ENCODE measurements at regions not wholly inside any gene's neighbourhood (a gene's known extent, or its start where the extent isn't known, plus 50 kb on each side); places are given as distances from the start of the nearest gene placed in this dataset.
"Not testable (repeated sequence)": the region's sequence is repeated elsewhere in the genome, so short reads cannot be mapped to it uniquely, and the experiment has no call there.

- H3K36me3 ChIP-seq (ENCODE audit: insufficient read depth, low read length) = no peaks in the 10 kb centered on the region
- Mint-ChIP-seq H3K4me1 (no peaks in the 10 kb centered on the region), H3K4me3 (no peak overlapping the region), H3K27me3 (no peaks in the 10 kb centered on the region), H3K36me3 (no peaks in the 10 kb centered on the region), H3K9me3 (peaks cover 0 to 3% (median 0%) of the 10 kb centered on the region in 8 donors), H3K27ac (no peak overlapping the region)
- no peak for DNase-seq
- CTCF ChIA-PET (ENCODE audit: partially characterized antibody) = no interaction called here
- H3K27ac ChIP-seq (ENCODE audit: low read depth, low read length) = no peak overlapping the region
- no peak overlapping the region for H3K4me3 ChIP-seq (ENCODE audit: low read length in 2 of 2)
- no peaks in the 10 kb centered on the region for H3K27me3 ChIP-seq (ENCODE audit: insufficient read depth, low read length)
- intact Hi-C loops (cut with micrococcal nuclease) = no loop called here
- no peaks in the 10 kb centered on the region for H3K4me1 ChIP-seq (ENCODE audit: insufficient read depth, low read length)
- no peaks in the 10 kb centered on the region for H3K9me3 ChIP-seq (ENCODE audit: control insufficient read depth in 1 of 2, low read length in 2 of 2)
- POLR2A ChIA-PET (ENCODE audit: partially characterized antibody) = no interaction called here
Measured at GRCh38 chr2:18273205-18273604, 287.2 kb downstream of the RDH14 start.

- H3K4me1 ChIP-seq (ENCODE audit: insufficient read depth, low read length) = no peaks in the 10 kb centered on the region
- H3K36me3 ChIP-seq (ENCODE audit: insufficient read depth, low read length) = no peaks in the 10 kb centered on the region
- ChIA-PET CTCF (ENCODE audit: partially characterized antibody) (no interaction called here), POLR2A (ENCODE audit: partially characterized antibody) (no interaction called here)
- H3K4me3 ChIP-seq (ENCODE audit: low read length in 2 of 2) = no peak overlapping the region
- no peak overlapping the region for H3K27ac ChIP-seq (ENCODE audit: low read depth, low read length)
- DNase-seq = no peak
- no peaks in the 10 kb centered on the region for H3K36me3 Mint-ChIP-seq
- H3K9me3 Mint-ChIP-seq = peaks cover 0 to 3% (median 0%) of the 10 kb centered on the region in 8 donors
- no peaks in the 10 kb centered on the region for H3K4me1 Mint-ChIP-seq
- intact Hi-C loops (cut with micrococcal nuclease) = no loop called here
- H3K4me3 Mint-ChIP-seq = no peak overlapping the region
- no peaks in the 10 kb centered on the region for H3K27me3 Mint-ChIP-seq
- H3K27me3 ChIP-seq (ENCODE audit: insufficient read depth, low read length) = no peaks in the 10 kb centered on the region
- H3K27ac Mint-ChIP-seq = no peak overlapping the region
- H3K9me3 ChIP-seq (ENCODE audit: control insufficient read depth in 1 of 2, low read length in 2 of 2) = no peaks in the 10 kb centered on the region
Measured at GRCh38 chr2:18272148-18272494, 288.3 kb downstream of the RDH14 start.

GRCh38 chr2:18271370-18272147 is 288.9 kb downstream of the RDH14 start:
- no peaks in the 10 kb centered on the region for H3K4me1 Mint-ChIP-seq
- no peak overlapping the region for H3K4me3 ChIP-seq (ENCODE audit: low read length in 2 of 2)
- intact Hi-C loops (cut with micrococcal nuclease) = no loop called here
- POLR2A ChIA-PET (ENCODE audit: partially characterized antibody) = no interaction called here
- H3K27ac ChIP-seq (ENCODE audit: low read depth, low read length) = no peak overlapping the region
- H3K27ac Mint-ChIP-seq = no peak overlapping the region
- H3K27me3 Mint-ChIP-seq = no peaks in the 10 kb centered on the region
- no peaks in the 10 kb centered on the region for H3K27me3 ChIP-seq (ENCODE audit: insufficient read depth, low read length)
- H3K36me3 Mint-ChIP-seq = no peaks in the 10 kb centered on the region
- H3K4me1 ChIP-seq (ENCODE audit: insufficient read depth, low read length) = no peaks in the 10 kb centered on the region
- no peaks in the 10 kb centered on the region for H3K9me3 ChIP-seq (ENCODE audit: control insufficient read depth in 1 of 2, low read length in 2 of 2)
- no peak overlapping the region for H3K4me3 Mint-ChIP-seq
- CTCF ChIA-PET (ENCODE audit: partially characterized antibody) = no interaction called here
- H3K9me3 Mint-ChIP-seq = peaks cover 0 to 4% (median 0%) of the 10 kb centered on the region in 8 donors
- no peaks in the 10 kb centered on the region for H3K36me3 ChIP-seq (ENCODE audit: insufficient read depth, low read length)
- no peak for DNase-seq

GRCh38 chr2:18268400-18268799 is 292.1 kb downstream of the RDH14 start:
- Histone ChIP-seq H3K27me3 (ENCODE audit: insufficient read depth, low read length) (no peaks in the 10 kb centered on the region), H3K4me1 (ENCODE audit: insufficient read depth, low read length) (no peaks in the 10 kb centered on the region), H3K27ac (ENCODE audit: low read depth, low read length) (no peak overlapping the region), H3K9me3 (ENCODE audit: control insufficient read depth in 1 of 2, low read length in 2 of 2) (no peaks in the 10 kb centered on the region), H3K36me3 (ENCODE audit: insufficient read depth, low read length) (no peaks in the 10 kb centered on the region), H3K4me3 (ENCODE audit: low read length in 2 of 2) (no peak overlapping the region)
- no peaks in the 10 kb centered on the region for H3K36me3 Mint-ChIP-seq
- no peak overlapping the region for H3K4me3 Mint-ChIP-seq
- intact Hi-C loops (cut with micrococcal nuclease) = no loop called here
- peaks cover 0 to 2% of the 10 kb centered on the region in 2 donors for H3K27me3 Mint-ChIP-seq
- POLR2A ChIA-PET (ENCODE audit: partially characterized antibody) = no interaction called here
- CTCF ChIA-PET (ENCODE audit: partially characterized antibody) = interaction anchor here (0.8 kb wide), 1 partner anchor 35 kb away, joined by 3 read pairs; no protein-coding TSS in a partner anchor
- DNase-seq = no peak
- H3K27ac Mint-ChIP-seq = no peak overlapping the region
- peaks cover 0 to 5% (median 0%) of the 10 kb centered on the region in 8 donors for H3K9me3 Mint-ChIP-seq
- no peaks in the 10 kb centered on the region for H3K4me1 Mint-ChIP-seq

GRCh38 chr2:18267501-18267900 is 293.0 kb downstream of the RDH14 start:
- CTCF ChIA-PET (ENCODE audit: partially characterized antibody) = interaction anchor here (0.8 kb wide), 1 partner anchor 36 kb away, joined by 3 read pairs; no protein-coding TSS in a partner anchor
- DNase-seq = no peak
- Histone ChIP-seq H3K4me3 (ENCODE audit: low read length in 2 of 2) (no peak overlapping the region), H3K27ac (ENCODE audit: low read depth, low read length) (no peak overlapping the region), H3K36me3 (ENCODE audit: insufficient read depth, low read length) (no peaks in the 10 kb centered on the region), H3K9me3 (ENCODE audit: control insufficient read depth in 1 of 2, low read length in 2 of 2) (no peaks in the 10 kb centered on the region), H3K27me3 (ENCODE audit: insufficient read depth, low read length) (no peaks in the 10 kb centered on the region), H3K4me1 (ENCODE audit: insufficient read depth, low read length) (no peaks in the 10 kb centered on the region)
- Mint-ChIP-seq H3K4me1 (no peaks in the 10 kb centered on the region), H3K27ac (no peak overlapping the region), H3K27me3 (peaks cover 0 to 2% of the 10 kb centered on the region in 2 donors), H3K36me3 (no peaks in the 10 kb centered on the region), H3K9me3 (peaks cover 0 to 5% (median 0%) of the 10 kb centered on the region in 8 donors), H3K4me3 (no peak overlapping the region)
- POLR2A ChIA-PET (ENCODE audit: partially characterized antibody) = no interaction called here
- intact Hi-C loops (cut with micrococcal nuclease) = no loop called here

GRCh38 chr2:18266699-18267098 is 293.8 kb downstream of the RDH14 start:
- H3K9me3 ChIP-seq (ENCODE audit: control insufficient read depth in 1 of 2, low read length in 2 of 2); H3K27me3 Mint-ChIP-seq; H3K36me3 ChIP-seq (ENCODE audit: insufficient read depth, low read length); H3K4me3 Mint-ChIP-seq; H3K4me1 Mint-ChIP-seq; CTCF ChIA-PET (ENCODE audit: partially characterized antibody); H3K27me3 ChIP-seq (ENCODE audit: insufficient read depth, low read length); H3K27ac Mint-ChIP-seq; H3K27ac ChIP-seq (ENCODE audit: low read depth, low read length); H3K9me3 Mint-ChIP-seq; POLR2A ChIA-PET (ENCODE audit: partially characterized antibody); H3K4me1 ChIP-seq (ENCODE audit: insufficient read depth, low read length); intact Hi-C loops (cut with micrococcal nuclease); H3K4me3 ChIP-seq (ENCODE audit: low read length in 2 of 2); H3K36me3 Mint-ChIP-seq; DNase-seq: not testable (repeated sequence)

GRCh38 chr2:18265614-18266586 is 294.6 kb downstream of the RDH14 start:
- no peaks in the 10 kb centered on the region for H3K27me3 ChIP-seq (ENCODE audit: insufficient read depth, low read length)
- H3K9me3 Mint-ChIP-seq = peaks cover 0 to 4% (median 0%) of the 10 kb centered on the region in 8 donors
- DNase-seq = no peak
- H3K36me3 Mint-ChIP-seq = no peaks in the 10 kb centered on the region
- H3K27ac Mint-ChIP-seq = no peak overlapping the region
- H3K9me3 ChIP-seq (ENCODE audit: control insufficient read depth in 1 of 2, low read length in 2 of 2) = no peaks in the 10 kb centered on the region
- H3K36me3 ChIP-seq (ENCODE audit: insufficient read depth, low read length) = no peaks in the 10 kb centered on the region
- H3K27ac ChIP-seq (ENCODE audit: low read depth, low read length) = no peak overlapping the region
- intact Hi-C loops (cut with micrococcal nuclease) = no loop called here
- H3K4me3 ChIP-seq (ENCODE audit: low read length in 2 of 2) = no peak overlapping the region
- peaks cover 0 to 2% of the 10 kb centered on the region in 2 donors for H3K27me3 Mint-ChIP-seq
- no peaks in the 10 kb centered on the region for H3K4me1 ChIP-seq (ENCODE audit: insufficient read depth, low read length)
- ChIA-PET CTCF (ENCODE audit: partially characterized antibody) (no interaction called here), POLR2A (ENCODE audit: partially characterized antibody) (no interaction called here)
- H3K4me1 Mint-ChIP-seq = no peaks in the 10 kb centered on the region
- no peak overlapping the region for H3K4me3 Mint-ChIP-seq
